Testis (tissue), 2 donors: ENCODE measurements at regions not wholly inside any gene's neighbourhood (a gene's known extent, or its start where the extent isn't known, plus 50 kb on each side); places are given as distances from the start of the nearest gene placed in this dataset.

Experiments
- POLR2A ChIP-seq: fragments of 450-650 bp; IDR thresholded peaks from one replicate; pipeline ENCODE4 v1.6.1; 2017; ENCODE audit warnings: antibody characterized with exemption, mild to moderate bottlenecking, moderate library complexity
- TF ChIP-seq, protein P1 (sequence below), 3 experiments: fragments of 450-650 bp in 2 of 3; fragments of 200-600 bp in 1 of 3; sonication (generic) in 1 of 3; IDR thresholded peaks; one replicate each; pipeline ENCODE4 v1.5.1; 2016 to 2019; ENCODE audit warnings: antibody characterized with exemption in 3 of 3, mild to moderate bottlenecking in 2 of 3, moderate library complexity in 1 of 3

- TF ChIP-seq, protein P1, sequence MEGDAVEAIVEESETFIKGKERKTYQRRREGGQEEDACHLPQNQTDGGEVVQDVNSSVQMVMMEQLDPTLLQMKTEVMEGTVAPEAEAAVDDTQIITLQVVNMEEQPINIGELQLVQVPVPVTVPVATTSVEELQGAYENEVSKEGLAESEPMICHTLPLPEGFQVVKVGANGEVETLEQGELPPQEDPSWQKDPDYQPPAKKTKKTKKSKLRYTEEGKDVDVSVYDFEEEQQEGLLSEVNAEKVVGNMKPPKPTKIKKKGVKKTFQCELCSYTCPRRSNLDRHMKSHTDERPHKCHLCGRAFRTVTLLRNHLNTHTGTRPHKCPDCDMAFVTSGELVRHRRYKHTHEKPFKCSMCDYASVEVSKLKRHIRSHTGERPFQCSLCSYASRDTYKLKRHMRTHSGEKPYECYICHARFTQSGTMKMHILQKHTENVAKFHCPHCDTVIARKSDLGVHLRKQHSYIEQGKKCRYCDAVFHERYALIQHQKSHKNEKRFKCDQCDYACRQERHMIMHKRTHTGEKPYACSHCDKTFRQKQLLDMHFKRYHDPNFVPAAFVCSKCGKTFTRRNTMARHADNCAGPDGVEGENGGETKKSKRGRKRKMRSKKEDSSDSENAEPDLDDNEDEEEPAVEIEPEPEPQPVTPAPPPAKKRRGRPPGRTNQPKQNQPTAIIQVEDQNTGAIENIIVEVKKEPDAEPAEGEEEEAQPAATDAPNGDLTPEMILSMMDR (IDR thresholded peaks at IDR 0.05) = no peak
- no peak for TF ChIP-seq POLR2A
Measured at GRCh38 chr3:124540550-124541211, 189.6 kb upstream of the UMPS start.
